IgD-negative memory B cell (primary cell): ENCODE measurements at regions not wholly inside any gene's neighbourhood (a gene's known extent, or its start where the extent isn't known, plus 50 kb on each side); places are given as distances from the start of the nearest gene placed in this dataset.
A peak's percentile ranks its signal among the peaks of the same experiment; 100 is the strongest.

Experiments used
- H3K27ac Mint-ChIP-seq, 3 donors: one replicate each; pipeline ENCODE4 v1.8.0; 2020 to 2022; ENCODE audit warnings: mild to moderate bottlenecking in 3 of 3, mixed read lengths in 3 of 3, moderate library complexity in 1 of 3
- H3K27me3 Mint-ChIP-seq: one replicate; pipeline ENCODE4 v1.8.0; 2021; ENCODE audit warnings: mixed read lengths
- H3K36me3 Mint-ChIP-seq: one replicate; pipeline ENCODE4 v1.8.0; 2020; ENCODE audit warnings: mild to moderate bottlenecking, mixed read lengths
- H3K4me1 Mint-ChIP-seq, 3 donors: one replicate each; pipeline ENCODE4 v1.8.0; 2020 to 2022; ENCODE audit warnings: mixed read lengths in 3 of 3, mild to moderate bottlenecking in 1 of 3
- H3K4me3 Mint-ChIP-seq, 4 donors: one replicate each; pipeline ENCODE4 v1.8.0; 2020 to 2022; ENCODE audit warnings: mild to moderate bottlenecking in 4 of 4, mixed read lengths in 4 of 4, moderate library complexity in 3 of 4
- H3K9me3 Mint-ChIP-seq, 3 donors: one replicate each; pipeline ENCODE4 v1.8.0; 2020 to 2021; ENCODE audit warnings: mixed read lengths in 3 of 3, mild to moderate bottlenecking in 1 of 3

- Mint-ChIP-seq H3K27ac (no peak overlapping the region), H3K27me3 (peaks cover 3% of the 10 kb centered on the region), H3K36me3 (no peaks in the 10 kb centered on the region)
These were observed 275.8 kb downstream of the NDUFA10 start for GRCh38 chr2:239749272-239749873.

DNA sequence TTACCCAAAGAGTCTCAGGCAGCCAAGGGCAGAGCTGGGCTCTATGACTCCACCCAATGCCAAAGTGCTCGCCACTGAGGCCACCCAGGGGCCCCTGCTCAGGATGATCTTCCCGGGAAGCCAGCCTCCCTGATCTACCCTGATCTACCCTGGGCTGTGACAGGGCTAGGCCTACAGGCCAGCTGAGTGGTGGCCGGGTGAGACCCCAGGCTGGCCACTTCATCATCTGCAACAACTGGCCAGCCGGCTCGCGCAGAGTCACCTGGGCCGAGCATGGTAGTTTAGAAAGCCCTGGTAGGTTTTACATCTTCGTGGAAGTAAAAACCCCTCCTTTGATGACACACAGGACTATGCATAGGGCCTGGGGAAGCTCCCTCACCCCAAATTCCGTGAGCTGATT lies 276.3 kb downstream of the NDUFA10 start:
- H3K27me3 Mint-ChIP-seq, result peaks cover 3% of the 10 kb centered on the region
- H3K9me3 Mint-ChIP-seq, result no peaks in the 10 kb centered on the region
- no peak overlapping the region for H3K4me3 Mint-ChIP-seq
- peaks cover 0 to 2% (median 0%) of the 10 kb centered on the region in 3 donors for H3K4me1 Mint-ChIP-seq
- peak overlapping the region in 1 of 3 donors; percentile 23 for H3K27ac Mint-ChIP-seq
- no peaks in the 10 kb centered on the region for H3K36me3 Mint-ChIP-seq

More at GRCh38 chr2:239749272-239749873, 275.8 kb downstream of the NDUFA10 start:
- Mint-ChIP-seq H3K4me3 (no peak overlapping the region), H3K9me3 (no peaks in the 10 kb centered on the region), H3K4me1 (peaks cover 0 to 2% (median 0%) of the 10 kb centered on the region in 3 donors)

- H3K4me3 Mint-ChIP-seq, result no peak overlapping the region
- no peak overlapping the region for H3K27ac Mint-ChIP-seq
- H3K36me3 Mint-ChIP-seq, result no peaks in the 10 kb centered on the region
- no peaks in the 10 kb centered on the region for H3K9me3 Mint-ChIP-seq
- no peaks in the 10 kb centered on the region for H3K27me3 Mint-ChIP-seq
- no peaks in the 10 kb centered on the region for H3K4me1 Mint-ChIP-seq
These were observed 277.4 kb downstream of the NDUFA10 start for GRCh38 chr2:239747771-239748170.

DNA sequence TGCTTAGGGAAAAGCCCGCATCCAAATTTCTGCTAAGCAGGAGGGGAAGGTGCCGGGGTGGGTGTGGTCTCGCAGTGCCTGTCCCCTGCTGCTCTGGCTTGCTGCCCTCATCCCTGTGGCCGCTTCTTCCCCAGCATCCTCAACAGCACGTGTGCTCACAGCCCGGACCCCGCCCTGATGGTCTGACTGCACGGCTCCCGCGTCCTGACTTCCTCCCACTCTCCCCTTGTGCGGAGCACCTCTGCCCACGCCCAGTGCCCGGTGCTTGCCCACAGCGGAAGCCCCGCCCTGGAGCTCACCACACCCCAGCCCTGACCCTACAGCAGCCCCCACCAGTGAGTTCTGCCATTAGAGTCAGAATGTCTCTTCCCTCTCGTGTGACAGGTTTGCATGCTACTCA lies 277.9 kb downstream of the NDUFA10 start:
- Mint-ChIP-seq H3K4me1 (no peaks in the 10 kb centered on the region), H3K27me3 (no peaks in the 10 kb centered on the region), H3K27ac (no peak overlapping the region), H3K9me3 (no peaks in the 10 kb centered on the region), H3K4me3 (no peak overlapping the region), H3K36me3 (no peaks in the 10 kb centered on the region)

DNA sequence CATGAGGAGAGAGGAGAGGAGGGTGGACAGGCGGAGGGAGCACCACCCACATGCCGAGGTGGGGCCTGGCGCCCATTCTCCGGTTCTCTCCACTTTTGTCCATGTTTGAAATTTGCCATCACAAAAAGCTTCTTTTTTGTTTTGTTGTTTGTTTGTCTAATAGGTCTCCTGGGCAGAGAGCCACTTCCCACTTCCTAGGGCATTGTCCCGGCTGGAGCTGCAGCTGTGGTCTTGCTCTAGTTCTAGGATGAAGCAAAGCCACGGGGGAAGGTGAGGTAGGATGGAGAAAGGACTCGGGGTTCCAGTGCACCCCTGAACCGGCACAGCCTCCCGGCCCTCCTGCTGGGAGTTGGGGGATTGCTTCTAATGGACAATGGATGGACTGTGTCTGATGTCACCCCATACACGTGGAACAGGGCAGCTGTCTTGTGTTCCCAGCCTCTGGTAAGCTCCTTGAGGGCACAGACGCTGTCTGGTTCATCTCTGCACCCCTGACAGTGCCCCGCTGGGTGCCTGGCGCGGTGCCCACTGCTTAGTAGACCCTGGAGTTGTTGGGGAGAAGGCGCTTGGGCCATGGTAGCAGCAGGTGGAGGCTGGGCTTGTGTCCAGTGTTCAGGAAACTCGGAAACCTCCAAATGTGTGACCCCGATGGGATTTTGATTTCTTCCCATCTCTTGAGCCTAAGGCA lies 278.4 kb downstream of the NDUFA10 start:
- H3K27me3 Mint-ChIP-seq, result no peaks in the 10 kb centered on the region
- no peaks in the 10 kb centered on the region for H3K4me1 Mint-ChIP-seq
- peak overlapping the region in 1 of 3 donors; percentile 14 for H3K27ac Mint-ChIP-seq
- H3K4me3 Mint-ChIP-seq, result no peak overlapping the region
- no peaks in the 10 kb centered on the region for H3K36me3 Mint-ChIP-seq
- no peaks in the 10 kb centered on the region for H3K9me3 Mint-ChIP-seq

- Mint-ChIP-seq H3K36me3 (no peaks in the 10 kb centered on the region), H3K9me3 (no peaks in the 10 kb centered on the region)
These were observed 279.5 kb downstream of the NDUFA10 start for GRCh38 chr2:239745386-239746227.

DNA sequence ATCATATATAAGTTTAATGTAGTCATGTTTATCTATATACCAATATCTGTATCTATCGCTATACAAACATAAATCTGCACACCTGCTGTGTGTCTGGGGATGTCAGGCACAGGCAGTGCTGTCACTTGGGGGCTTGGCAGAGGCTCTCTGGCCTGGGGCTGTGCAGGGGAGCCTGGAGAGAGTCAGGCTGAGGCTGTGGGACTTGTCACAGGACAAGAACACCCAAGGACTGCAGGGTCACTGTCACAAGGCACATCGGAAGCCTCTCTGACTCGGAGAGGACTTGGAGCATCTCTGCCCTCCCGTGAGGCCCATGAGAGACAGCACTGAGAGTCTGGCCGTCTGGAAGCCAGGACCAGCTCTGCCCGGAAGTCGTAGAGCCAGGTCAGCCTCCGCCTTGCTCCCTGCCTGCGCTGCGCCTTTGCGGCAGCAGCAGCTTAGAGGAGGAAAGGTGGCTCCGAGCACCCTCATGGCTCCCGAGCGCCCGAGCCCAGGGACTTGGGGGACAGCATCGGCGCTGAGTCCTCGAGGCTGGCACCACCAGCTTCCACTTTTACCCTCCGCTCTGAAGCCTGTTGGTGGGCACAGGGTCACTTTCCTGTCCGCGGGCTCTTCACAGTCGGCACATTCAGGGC lies 280.3 kb downstream of the NDUFA10 start:
- Mint-ChIP-seq H3K36me3 (no peaks in the 10 kb centered on the region), H3K4me1 (no peaks in the 10 kb centered on the region), H3K4me3 (no peak overlapping the region), H3K27ac (no peak overlapping the region), H3K27me3 (no peaks in the 10 kb centered on the region), H3K9me3 (no peaks in the 10 kb centered on the region)

More at GRCh38 chr2:239745386-239746227, 279.5 kb downstream of the NDUFA10 start:
- Mint-ChIP-seq H3K27me3 (no peaks in the 10 kb centered on the region), H3K27ac (no peak overlapping the region), H3K4me3 (no peak overlapping the region), H3K4me1 (no peaks in the 10 kb centered on the region)

GRCh38 chr2:239743206-239743605 lies 281.9 kb downstream of the NDUFA10 start:
- Mint-ChIP-seq H3K4me3 (no peak overlapping the region), H3K9me3 (no peaks in the 10 kb centered on the region), H3K4me1 (no peaks in the 10 kb centered on the region), H3K27ac (no peak overlapping the region), H3K36me3 (no peaks in the 10 kb centered on the region), H3K27me3 (no peaks in the 10 kb centered on the region)

GRCh38 chr2:239742377-239742776 lies 282.8 kb downstream of the NDUFA10 start:
- no peak overlapping the region for H3K27ac Mint-ChIP-seq

DNA sequence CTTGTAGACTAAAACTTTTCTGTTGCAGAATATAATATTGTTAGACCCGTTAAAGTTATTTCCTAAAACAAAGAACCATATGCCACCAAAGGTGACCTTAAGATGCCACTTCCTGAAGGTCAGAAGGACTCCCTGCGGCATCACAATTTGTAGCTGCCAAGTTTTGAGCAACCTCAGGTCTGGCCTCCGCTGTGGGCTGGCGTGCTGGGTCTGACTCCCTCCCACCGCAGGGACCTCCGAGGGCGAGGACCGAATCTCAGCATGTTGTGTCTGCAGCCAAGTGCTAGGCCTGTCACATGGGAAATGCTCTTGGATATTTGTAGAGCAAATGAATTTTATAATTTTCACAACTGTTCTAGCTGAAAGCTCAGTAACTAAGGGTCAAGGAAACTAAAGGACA lies 285.9 kb downstream of the NDUFA10 start:
- Mint-ChIP-seq H3K27ac (no peak overlapping the region), H3K36me3 (no peaks in the 10 kb centered on the region), H3K4me3 (no peak overlapping the region), H3K9me3 (peaks cover 0 to 1% (median 0%) of the 10 kb centered on the region in 3 donors), H3K27me3 (no peaks in the 10 kb centered on the region), H3K4me1 (no peaks in the 10 kb centered on the region)

More at GRCh38 chr2:239742377-239742776, 282.8 kb downstream of the NDUFA10 start:
- no peak overlapping the region for H3K4me3 Mint-ChIP-seq
- H3K4me1 Mint-ChIP-seq, result no peaks in the 10 kb centered on the region
- no peaks in the 10 kb centered on the region for H3K27me3 Mint-ChIP-seq
- no peaks in the 10 kb centered on the region for H3K9me3 Mint-ChIP-seq
- H3K36me3 Mint-ChIP-seq, result no peaks in the 10 kb centered on the region

GRCh38 chr2:239738159-239738558 lies 287.0 kb downstream of the NDUFA10 start:
- Mint-ChIP-seq H3K36me3 (no peaks in the 10 kb centered on the region), H3K9me3 (peaks cover 0 to 3% (median 2%) of the 10 kb centered on the region in 3 donors), H3K4me1 (no peaks in the 10 kb centered on the region), H3K27me3 (no peaks in the 10 kb centered on the region), H3K27ac (no peak overlapping the region), H3K4me3 (no peak overlapping the region)

GRCh38 chr2:239737144-239737463 lies 288.0 kb downstream of the NDUFA10 start:
- no peaks in the 10 kb centered on the region for H3K36me3 Mint-ChIP-seq
- no peak overlapping the region for H3K4me3 Mint-ChIP-seq
- H3K9me3 Mint-ChIP-seq, result peaks cover 0 to 3% (median 2%) of the 10 kb centered on the region in 3 donors
- no peak overlapping the region for H3K27ac Mint-ChIP-seq
- no peaks in the 10 kb centered on the region for H3K27me3 Mint-ChIP-seq
- H3K4me1 Mint-ChIP-seq, result no peaks in the 10 kb centered on the region

DNA sequence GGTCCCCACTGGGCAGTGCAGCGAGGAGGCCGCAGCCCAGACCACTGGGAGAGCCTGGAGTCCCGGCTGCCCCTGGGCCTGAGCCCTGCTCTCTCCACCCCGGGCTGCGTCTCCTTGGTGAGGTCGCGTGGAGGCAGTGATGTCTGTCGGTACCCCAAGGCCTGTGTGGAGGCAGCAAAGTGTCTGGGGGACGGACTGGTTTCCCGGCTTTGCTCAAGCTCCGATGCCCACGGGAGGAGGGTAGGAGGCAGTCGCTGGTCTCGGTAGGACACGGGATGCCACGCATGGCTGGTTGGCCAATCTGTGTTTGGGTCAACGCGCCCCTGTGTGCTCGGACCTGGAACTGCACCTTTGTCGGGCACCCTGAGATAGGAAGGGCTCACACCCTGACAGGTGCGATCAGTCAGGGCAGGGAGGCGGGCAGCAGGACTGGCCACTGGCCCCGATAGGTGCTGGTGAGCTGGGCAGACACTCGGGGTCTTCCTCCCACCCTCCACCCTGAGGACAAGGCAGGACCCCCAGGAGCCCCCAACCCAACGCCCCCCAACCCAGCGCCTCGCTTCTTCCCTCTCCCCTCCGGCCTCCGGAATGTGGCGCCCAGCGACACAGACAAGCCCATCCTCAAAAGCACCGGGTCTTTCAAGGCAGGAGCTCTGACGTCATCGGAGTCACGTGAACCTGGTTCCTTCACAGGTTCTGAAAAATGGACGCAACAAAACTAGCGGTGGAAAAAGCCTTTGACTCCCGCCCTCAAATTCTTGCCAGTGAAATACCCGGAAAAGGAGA lies 288.6 kb downstream of the NDUFA10 start:
- Mint-ChIP-seq H3K36me3 (no peaks in the 10 kb centered on the region), H3K27ac (no peak overlapping the region), H3K4me1 (no peaks in the 10 kb centered on the region), H3K9me3 (peaks cover 0 to 3% (median 2%) of the 10 kb centered on the region in 3 donors), H3K4me3 (no peak overlapping the region), H3K27me3 (no peaks in the 10 kb centered on the region)

- Mint-ChIP-seq H3K27me3 (no peaks in the 10 kb centered on the region), H3K4me3 (no peak overlapping the region), H3K36me3 (no peaks in the 10 kb centered on the region), H3K27ac (no peak overlapping the region), H3K9me3 (peaks cover 2 to 3% (median 2%) of the 10 kb centered on the region in 3 donors), H3K4me1 (no peaks in the 10 kb centered on the region)
These were observed 289.2 kb downstream of the NDUFA10 start for GRCh38 chr2:239735829-239736357.
